Fibroblast of skin of right biceps (primary cell): ENCODE measurements at regions not wholly inside any gene's neighbourhood (a gene's known extent, or its start where the extent isn't known, plus 50 kb on each side); places are given as distances from the start of the nearest gene placed in this dataset.
A peak's percentile ranks its signal among the peaks of the same experiment; 100 is the strongest.

ENCODE experiments used
- DNase-seq: peaks from one replicate; pipeline ENCODE4 v3.0.0-alpha.2; 2013

GRCh38 chr2:236805800-236806531 lies 236.3 kb downstream of the ACKR3 start:
- no peak for DNase-seq

GRCh38 chr2:236809716-236810115 lies 240.1 kb downstream of the ACKR3 start:
- DNase-seq = no peak

GRCh38 chr2:236811062-236811656 lies 241.5 kb downstream of the ACKR3 start:
- no peak for DNase-seq

- DNase-seq = no peak
These were observed 244.1 kb downstream of the ACKR3 start for GRCh38 chr2:236813766-236814165.

- no peak for DNase-seq
These were observed 245.0 kb downstream of the ACKR3 start for GRCh38 chr2:236814593-236814992.

- no peak for DNase-seq
These were observed 246.1 kb downstream of the ACKR3 start for GRCh38 chr2:236815746-236816145.

GRCh38 chr2:236816197-236817170 lies 246.9 kb downstream of the ACKR3 start:
- no peak for DNase-seq

GRCh38 chr2:236818281-236819045 lies 248.8 kb downstream of the ACKR3 start:
- DNase-seq = peak; percentile 26

- DNase-seq = no peak
These were observed 249.8 kb downstream of the ACKR3 start for GRCh38 chr2:236819275-236820002.

- no peak for DNase-seq
These were observed 251.2 kb downstream of the ACKR3 start for GRCh38 chr2:236820763-236821344.

- no peak for DNase-seq
These were observed 253.5 kb downstream of the ACKR3 start for GRCh38 chr2:236823041-236823629.

GRCh38 chr2:236823963-236824362 lies 254.3 kb downstream of the ACKR3 start:
- DNase-seq = no peak

GRCh38 chr2:236824836-236825235 lies 255.2 kb downstream of the ACKR3 start:
- no peak for DNase-seq

GRCh38 chr2:236825989-236826510 lies 256.4 kb downstream of the ACKR3 start:
- no peak for DNase-seq

- DNase-seq = no peak
These were observed 257.1 kb downstream of the ACKR3 start for GRCh38 chr2:236826606-236827156.

GRCh38 chr2:236827997-236828396 lies 257.7 kb upstream of the COPS8 start:
- DNase-seq = no peak

GRCh38 chr2:236828820-236829219 lies 256.9 kb upstream of the COPS8 start:
- no peak for DNase-seq

- peak; percentile 23 for DNase-seq
These were observed 254.8 kb upstream of the COPS8 start for GRCh38 chr2:236830926-236831325.

- no peak for DNase-seq
These were observed 254.0 kb upstream of the COPS8 start for GRCh38 chr2:236831698-236832097.

- DNase-seq = peak; percentile 26
These were observed 252.1 kb upstream of the COPS8 start for GRCh38 chr2:236833501-236834073.
